ENCODE measurements at regions not wholly inside any gene's neighbourhood (a gene's known extent, or its start where the extent isn't known, plus 50 kb on each side); places are given as distances from the start of the nearest gene placed in this dataset.

DNA sequence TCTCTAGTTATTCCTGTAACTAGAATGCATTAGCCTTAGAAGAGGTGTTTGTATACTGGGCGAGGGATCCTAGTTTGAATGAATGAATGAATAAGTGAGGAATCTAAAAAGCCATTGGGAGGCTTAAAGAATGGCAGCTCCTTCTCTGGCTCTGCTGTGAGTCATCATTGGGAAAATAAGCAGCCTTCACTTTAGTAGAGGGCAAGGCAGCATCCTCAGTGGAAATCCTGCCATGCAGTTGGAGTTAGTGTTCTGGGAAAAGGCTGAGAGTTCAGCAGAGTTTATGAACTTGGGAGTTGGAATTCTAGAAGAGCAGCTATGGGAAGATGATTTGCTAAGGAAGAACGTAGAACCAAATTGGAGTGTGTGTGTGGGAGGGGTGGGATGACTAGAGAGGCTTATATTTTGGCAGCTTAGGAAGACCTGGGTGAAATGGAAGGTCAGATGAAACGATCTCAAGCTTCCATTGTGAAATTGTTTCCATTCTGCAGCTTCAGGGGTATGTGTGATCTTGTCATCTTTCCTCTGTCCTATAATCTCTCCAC lies 120.8 kb downstream of the PTCSC3 start:
- H3K27me3 ChIP-seq (replicated peaks in 2 of 5; ENCODE audit: control insufficient read depth in 4 of 5, insufficient read depth in 5 of 5, low read length in 4 of 5): peaks cover 2 to 16% (median 7%) of the 10 kb centered on the region in 5 experiments
- WGBS (ENCODE audit: insufficient coverage): 49% methylated on average over 2 of the region's 3 CpGs
- ChIA-PET CTCF (interaction anchor here (1.7 kb wide), 1 partner anchor 14 kb away, joined by 5 read pairs; no protein-coding TSS in a partner anchor), POLR2A (no interaction called here)
- no peaks in the 10 kb centered on the region for H3K9me3 ChIP-seq (ENCODE audit: control extremely low read depth in 1 of 5, control insufficient read depth in 4 of 5, insufficient read depth in 2 of 5, low read depth in 1 of 5, low read length in 4 of 5)
- no peaks in the 10 kb centered on the region for H3K36me3 ChIP-seq (ENCODE audit: control insufficient read depth in 4 of 4, insufficient read depth in 4 of 4, low read length in 3 of 4)
- DNase-seq: no peak
- no peaks in the 10 kb centered on the region for H3K4me1 ChIP-seq (ENCODE audit: control extremely low read depth in 1 of 4, control insufficient read depth in 4 of 4, insufficient read depth in 4 of 4, low read length in 3 of 4)
- no peak overlapping the region for H3K27ac ChIP-seq (ENCODE audit: insufficient read depth in 1 of 2, low read depth in 1 of 2, low read length in 2 of 2, poor library complexity in 1 of 2, severe bottlenecking in 2 of 2)
- no peak overlapping the region for H3K4me3 ChIP-seq (ENCODE audit: control insufficient read depth in 1 of 7, extremely low read depth in 1 of 7, insufficient read depth in 4 of 7, low read depth in 2 of 7, low read length in 6 of 7)

DNA sequence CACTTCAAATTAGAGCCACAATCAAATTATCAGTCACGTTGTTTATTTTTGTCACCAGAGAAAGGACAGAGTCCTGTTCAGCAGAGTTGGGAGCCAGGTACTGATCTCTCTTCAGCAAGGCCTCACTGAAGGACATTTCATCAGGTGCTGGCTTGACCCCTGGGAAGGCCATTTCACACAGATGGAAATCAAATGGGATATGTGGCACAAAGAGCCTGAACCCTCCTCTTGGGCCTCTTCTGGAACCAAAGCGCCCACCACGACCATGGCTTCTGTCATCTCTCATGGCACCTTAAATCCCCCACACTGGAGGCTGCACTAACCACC lies 121.5 kb downstream of the PTCSC3 start:
- no peaks in the 10 kb centered on the region for H3K4me1 ChIP-seq (ENCODE audit: control extremely low read depth in 1 of 4, control insufficient read depth in 4 of 4, insufficient read depth in 4 of 4, low read length in 3 of 4)
- peaks cover 2 to 16% (median 7%) of the 10 kb centered on the region in 5 experiments for H3K27me3 ChIP-seq (replicated peaks in 2 of 5; ENCODE audit: control insufficient read depth in 4 of 5, insufficient read depth in 5 of 5, low read length in 4 of 5)
- POLR2A ChIA-PET: no interaction called here
- H3K4me3 ChIP-seq (ENCODE audit: control insufficient read depth in 1 of 7, extremely low read depth in 1 of 7, insufficient read depth in 4 of 7, low read depth in 2 of 7, low read length in 6 of 7): no peak overlapping the region
- no peaks in the 10 kb centered on the region for H3K9me3 ChIP-seq (ENCODE audit: control extremely low read depth in 1 of 5, control insufficient read depth in 4 of 5, insufficient read depth in 2 of 5, low read depth in 1 of 5, low read length in 4 of 5)
- 95% methylated on average over 2 of the region's 3 CpGs for WGBS (ENCODE audit: insufficient coverage)
- DNase-seq: no peak
- no peak overlapping the region for H3K27ac ChIP-seq (ENCODE audit: insufficient read depth in 1 of 2, low read depth in 1 of 2, low read length in 2 of 2, poor library complexity in 1 of 2, severe bottlenecking in 2 of 2)
- CTCF ChIA-PET: interaction anchor here (1.7 kb wide), 1 partner anchor 15 kb away, joined by 5 read pairs; no protein-coding TSS in a partner anchor
- no peaks in the 10 kb centered on the region for H3K36me3 ChIP-seq (ENCODE audit: control insufficient read depth in 4 of 4, insufficient read depth in 4 of 4, low read length in 3 of 4)

DNA sequence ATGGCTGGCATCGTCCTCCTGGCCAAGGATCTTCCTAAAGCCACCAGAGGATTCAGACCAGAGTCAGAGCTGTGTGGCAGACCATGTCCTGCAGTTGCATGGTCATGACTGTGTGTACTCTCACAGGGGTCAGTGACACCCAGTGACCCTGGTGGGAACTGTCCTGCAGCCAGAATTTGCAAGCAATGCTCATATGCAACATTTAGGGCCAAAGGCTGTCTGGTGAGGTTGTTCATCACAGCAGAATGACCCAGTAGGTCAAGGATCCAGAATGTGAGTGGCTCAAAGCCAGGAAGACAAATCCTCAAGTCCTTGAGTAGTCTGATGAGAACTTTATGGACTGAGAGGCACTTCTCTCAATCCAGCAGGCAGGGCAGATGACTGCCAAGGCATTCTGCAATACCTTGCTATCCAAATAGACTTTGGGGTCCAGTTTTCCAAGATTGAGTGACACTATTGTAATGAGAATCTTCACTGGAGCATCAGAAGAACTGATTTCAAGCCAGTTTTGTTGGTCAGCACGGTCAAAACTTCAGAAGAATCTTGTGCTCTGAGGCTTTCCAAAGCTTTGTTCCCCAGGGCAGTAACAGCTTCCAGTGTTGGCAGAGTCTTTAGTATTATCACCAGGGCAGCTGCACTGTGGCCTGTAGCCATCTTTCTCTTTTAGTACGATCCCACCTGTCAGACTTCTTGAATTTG lies 122.0 kb downstream of the PTCSC3 start:
- H3K4me3 ChIP-seq (ENCODE audit: control insufficient read depth in 1 of 7, extremely low read depth in 1 of 7, insufficient read depth in 4 of 7, low read depth in 2 of 7, low read length in 6 of 7): no peak overlapping the region
- no peak for DNase-seq
- H3K4me1 ChIP-seq (ENCODE audit: control extremely low read depth in 1 of 4, control insufficient read depth in 4 of 4, insufficient read depth in 4 of 4, low read length in 3 of 4): no peaks in the 10 kb centered on the region
- WGBS (ENCODE audit: insufficient coverage): 92% methylated on average over 3 of the region's 3 CpGs
- H3K9me3 ChIP-seq (ENCODE audit: control extremely low read depth in 1 of 5, control insufficient read depth in 4 of 5, insufficient read depth in 2 of 5, low read depth in 1 of 5, low read length in 4 of 5): no peaks in the 10 kb centered on the region
- no peak overlapping the region for H3K27ac ChIP-seq (ENCODE audit: insufficient read depth in 1 of 2, low read depth in 1 of 2, low read length in 2 of 2, poor library complexity in 1 of 2, severe bottlenecking in 2 of 2)
- ChIA-PET CTCF (interaction anchor here (1.7 kb wide), 1 partner anchor 15 kb away, joined by 5 read pairs; no protein-coding TSS in a partner anchor), POLR2A (no interaction called here)
- peaks cover 2 to 14% (median 7%) of the 10 kb centered on the region in 5 experiments for H3K27me3 ChIP-seq (replicated peaks in 2 of 5; ENCODE audit: control insufficient read depth in 4 of 5, insufficient read depth in 5 of 5, low read length in 4 of 5)
- no peaks in the 10 kb centered on the region for H3K36me3 ChIP-seq (ENCODE audit: control insufficient read depth in 4 of 4, insufficient read depth in 4 of 4, low read length in 3 of 4)

DNA sequence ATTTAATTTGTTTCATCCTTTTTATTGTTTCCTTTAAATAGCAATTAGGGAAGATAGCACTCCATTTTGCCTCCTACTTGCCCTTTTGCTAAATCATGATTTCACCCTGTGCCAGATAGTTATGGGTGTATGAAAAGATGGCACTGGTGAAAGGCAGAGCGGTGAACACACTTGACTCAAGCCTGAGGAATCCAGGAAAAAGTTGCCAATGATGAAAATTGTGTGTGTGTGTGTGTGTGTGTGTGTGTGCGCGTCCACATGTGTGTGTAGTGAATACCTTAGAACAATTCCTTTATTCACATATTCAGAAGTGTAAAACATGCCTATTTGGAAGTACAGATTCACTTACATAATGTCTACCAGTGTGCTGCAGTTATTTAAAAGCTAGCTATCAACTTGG lies 123.8 kb downstream of the PTCSC3 start:
- POLR2A ChIA-PET: interaction anchor here (0.6 kb wide), 1 partner anchor 463 kb away, joined by 3 read pairs; no protein-coding TSS in a partner anchor

DNA sequence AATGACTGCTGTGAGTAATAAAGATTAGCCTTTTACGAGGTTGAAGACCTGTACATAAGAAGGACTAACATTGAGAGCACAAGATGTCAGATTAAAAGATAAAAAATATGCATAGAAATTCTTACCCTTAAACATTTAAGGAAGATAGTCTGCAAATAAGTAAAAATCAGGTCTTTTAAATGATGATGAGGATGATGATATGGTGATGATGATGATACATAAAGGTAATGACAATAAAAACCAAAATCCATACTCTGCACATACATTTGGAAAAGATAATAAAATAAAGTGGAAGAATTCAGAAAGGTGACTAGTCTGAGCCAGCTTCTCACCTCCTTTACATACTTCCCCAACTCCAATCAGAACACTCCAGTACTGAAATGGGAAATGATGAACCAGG lies 124.5 kb downstream of the PTCSC3 start:
- no CpG with 5 or more reads among the region's 1 CpG for WGBS (ENCODE audit: insufficient coverage)
- H3K36me3 ChIP-seq (ENCODE audit: control insufficient read depth in 4 of 4, insufficient read depth in 4 of 4, low read length in 3 of 4): no peaks in the 10 kb centered on the region
- H3K4me3 ChIP-seq (ENCODE audit: control insufficient read depth in 1 of 7, extremely low read depth in 1 of 7, insufficient read depth in 4 of 7, low read depth in 2 of 7, low read length in 6 of 7): no peak overlapping the region
- H3K27me3 ChIP-seq (replicated peaks in 2 of 5; ENCODE audit: control insufficient read depth in 4 of 5, insufficient read depth in 5 of 5, low read length in 4 of 5): peaks cover 0 to 9% (median 4%) of the 10 kb centered on the region in 5 experiments
- CTCF ChIA-PET: interaction anchor here (1.8 kb wide), 1 partner anchor 17 kb away, joined by 6 read pairs; no protein-coding TSS in a partner anchor
- no peak for DNase-seq
- no peak overlapping the region for H3K27ac ChIP-seq (ENCODE audit: insufficient read depth in 1 of 2, low read depth in 1 of 2, low read length in 2 of 2, poor library complexity in 1 of 2, severe bottlenecking in 2 of 2)
- no peaks in the 10 kb centered on the region for H3K9me3 ChIP-seq (ENCODE audit: control extremely low read depth in 1 of 5, control insufficient read depth in 4 of 5, insufficient read depth in 2 of 5, low read depth in 1 of 5, low read length in 4 of 5)
- H3K4me1 ChIP-seq (ENCODE audit: control extremely low read depth in 1 of 4, control insufficient read depth in 4 of 4, insufficient read depth in 4 of 4, low read length in 3 of 4): no peaks in the 10 kb centered on the region
- POLR2A ChIA-PET: no interaction called here

More for the DNA sequence above, 123.8 kb downstream of the PTCSC3 start:
- H3K27ac ChIP-seq (ENCODE audit: insufficient read depth in 1 of 2, low read depth in 1 of 2, low read length in 2 of 2, poor library complexity in 1 of 2, severe bottlenecking in 2 of 2): no peak overlapping the region
- WGBS (ENCODE audit: insufficient coverage): no CpG with 5 or more reads among the region's 3 CpGs
- peaks cover 0 to 9% (median 2%) of the 10 kb centered on the region in 5 experiments for H3K27me3 ChIP-seq (replicated peaks in 2 of 5; ENCODE audit: control insufficient read depth in 4 of 5, insufficient read depth in 5 of 5, low read length in 4 of 5)
- no peaks in the 10 kb centered on the region for H3K4me1 ChIP-seq (ENCODE audit: control extremely low read depth in 1 of 4, control insufficient read depth in 4 of 4, insufficient read depth in 4 of 4, low read length in 3 of 4)
- H3K4me3 ChIP-seq (ENCODE audit: control insufficient read depth in 1 of 7, extremely low read depth in 1 of 7, insufficient read depth in 4 of 7, low read depth in 2 of 7, low read length in 6 of 7): no peak overlapping the region
- CTCF ChIA-PET: interaction anchor here (0.7 to 1.8 kb wide), 3 partner anchors 12 to 33 kb away, joined by 3 to 6 read pairs (median 3); no protein-coding TSS in a partner anchor
- DNase-seq: no peak
- H3K36me3 ChIP-seq (ENCODE audit: control insufficient read depth in 4 of 4, insufficient read depth in 4 of 4, low read length in 3 of 4): no peaks in the 10 kb centered on the region
- H3K9me3 ChIP-seq (ENCODE audit: control extremely low read depth in 1 of 5, control insufficient read depth in 4 of 5, insufficient read depth in 2 of 5, low read depth in 1 of 5, low read length in 4 of 5): no peaks in the 10 kb centered on the region

DNA sequence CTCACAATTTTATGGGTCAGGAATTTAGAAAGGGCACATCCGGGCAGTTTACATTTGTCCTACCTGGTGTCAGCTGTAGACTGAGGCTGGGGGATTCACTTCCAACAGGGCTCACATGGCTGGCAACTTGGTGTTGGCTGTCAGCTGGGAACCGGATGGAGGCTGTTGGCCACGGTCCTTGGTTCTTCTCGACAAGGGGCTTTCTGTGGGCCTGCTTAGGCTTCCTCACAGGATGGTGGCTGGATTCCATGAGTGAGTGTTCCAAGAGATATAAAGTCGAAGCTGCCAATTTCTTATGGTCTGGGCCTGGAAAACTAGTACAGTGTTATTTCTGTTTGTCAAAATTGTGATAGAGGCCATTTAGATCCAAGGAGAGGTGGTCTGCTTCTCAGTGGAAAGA lies 127.9 kb downstream of the PTCSC3 start:
- POLR2A ChIA-PET: no interaction called here
- WGBS (ENCODE audit: insufficient coverage): 100% methylated on average over 3 of the region's 5 CpGs
- no peak overlapping the region for H3K27ac ChIP-seq (ENCODE audit: insufficient read depth in 1 of 2, low read depth in 1 of 2, low read length in 2 of 2, poor library complexity in 1 of 2, severe bottlenecking in 2 of 2)
- no peak overlapping the region for H3K4me3 ChIP-seq (ENCODE audit: control insufficient read depth in 1 of 7, extremely low read depth in 1 of 7, insufficient read depth in 4 of 7, low read depth in 2 of 7, low read length in 6 of 7)
- H3K27me3 ChIP-seq (replicated peaks in 2 of 5; ENCODE audit: control insufficient read depth in 4 of 5, insufficient read depth in 5 of 5, low read length in 4 of 5): peaks cover 0 to 4% (median 2%) of the 10 kb centered on the region in 5 experiments
- CTCF ChIA-PET: interaction anchor here (0.8 to 1.3 kb wide), 2 partner anchors 20 to 22 kb away, joined by 3 read pairs; no protein-coding TSS in a partner anchor
- H3K36me3 ChIP-seq (ENCODE audit: control insufficient read depth in 4 of 4, insufficient read depth in 4 of 4, low read length in 3 of 4): no peaks in the 10 kb centered on the region
- H3K9me3 ChIP-seq (ENCODE audit: control extremely low read depth in 1 of 5, control insufficient read depth in 4 of 5, insufficient read depth in 2 of 5, low read depth in 1 of 5, low read length in 4 of 5): no peaks in the 10 kb centered on the region
- no peaks in the 10 kb centered on the region for H3K4me1 ChIP-seq (ENCODE audit: control extremely low read depth in 1 of 4, control insufficient read depth in 4 of 4, insufficient read depth in 4 of 4, low read length in 3 of 4)
- no peak for DNase-seq

DNA sequence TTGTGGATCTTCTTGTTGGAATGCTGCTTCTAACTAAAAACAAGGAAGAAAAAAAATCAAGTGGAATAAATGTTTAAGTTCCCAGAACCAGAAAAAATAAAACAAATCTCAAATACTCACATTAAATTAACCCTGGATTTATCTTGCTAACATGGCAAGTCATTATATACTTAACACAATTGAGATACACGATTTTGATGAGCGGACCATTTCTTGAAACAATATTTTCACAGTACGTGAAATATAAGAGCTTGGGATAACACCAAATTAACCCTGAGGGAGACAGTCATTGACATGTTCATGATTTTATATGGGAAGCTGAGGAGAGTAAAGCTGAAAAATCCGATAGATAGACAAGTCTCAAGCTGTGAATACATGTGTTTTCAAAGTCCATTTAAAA lies 128.6 kb downstream of the PTCSC3 start:
- Histone ChIP-seq H3K4me3 (ENCODE audit: control insufficient read depth in 1 of 7, extremely low read depth in 1 of 7, insufficient read depth in 4 of 7, low read depth in 2 of 7, low read length in 6 of 7) (no peak overlapping the region), H3K9me3 (ENCODE audit: control extremely low read depth in 1 of 5, control insufficient read depth in 4 of 5, insufficient read depth in 2 of 5, low read depth in 1 of 5, low read length in 4 of 5) (no peaks in the 10 kb centered on the region), H3K4me1 (ENCODE audit: control extremely low read depth in 1 of 4, control insufficient read depth in 4 of 4, insufficient read depth in 4 of 4, low read length in 3 of 4) (no peaks in the 10 kb centered on the region), H3K27me3 (replicated peaks in 2 of 5; ENCODE audit: control insufficient read depth in 4 of 5, insufficient read depth in 5 of 5, low read length in 4 of 5) (peaks cover 0 to 4% (median 2%) of the 10 kb centered on the region in 5 experiments), H3K27ac (ENCODE audit: insufficient read depth in 1 of 2, low read depth in 1 of 2, low read length in 2 of 2, poor library complexity in 1 of 2, severe bottlenecking in 2 of 2) (no peak overlapping the region), H3K36me3 (ENCODE audit: control insufficient read depth in 4 of 4, insufficient read depth in 4 of 4, low read length in 3 of 4) (no peaks in the 10 kb centered on the region)
- POLR2A ChIA-PET: no interaction called here
- no peak for DNase-seq
- CTCF ChIA-PET: interaction anchor here (0.8 to 1.3 kb wide), 2 partner anchors 21 to 23 kb away, joined by 3 read pairs; no protein-coding TSS in a partner anchor
- WGBS (ENCODE audit: insufficient coverage): 100% methylated on average over 2 of the region's 4 CpGs

Data from common myeloid progenitor, CD34-positive (primary cell).